Brain microvascular endothelial cell (primary cell): ENCODE measurements at regions not wholly inside any gene's neighbourhood (a gene's known extent, or its start where the extent isn't known, plus 50 kb on each side); places are given as distances from the start of the nearest gene placed in this dataset.

Source experiments
- DNase-seq: peaks from one replicate; pipeline ENCODE4 v3.0.0-alpha.2; 2020
- H3K27ac ChIP-seq: fragments of 250-450 bp; sonication (Bioruptor Pico); 2 replicates; pipeline ENCODE4 v1.5.1; 2020; ENCODE audit warnings: mild to moderate bottlenecking, moderate library complexity
- H3K27me3 ChIP-seq: fragments of 250-450 bp; sonication (Bioruptor Pico); replicated peaks from 2 replicates; pipeline ENCODE4 v1.5.1; 2020; ENCODE audit warnings: mild to moderate bottlenecking
- H3K36me3 ChIP-seq: fragments of 250-450 bp; sonication (Bioruptor Pico); replicated peaks from 2 replicates; pipeline ENCODE4 v1.5.1; 2020; ENCODE audit warnings: mild to moderate bottlenecking
- H3K4me3 ChIP-seq: 2 replicates; pipeline ENCODE4 v1.5.1; 2011; ENCODE audit warnings: low read depth, mild to moderate bottlenecking, control low read depth, low read length, moderate library complexity
- in situ Hi-C: cut with HindIII; loops from 2 replicates; pipeline ENCODE4 v1.10.0; 2017; ENCODE audit warnings: low sequenced_read_pairs, low pct_ligation_motif_present
- TF ChIP-seq, protein P1 (sequence below): IDR thresholded peaks from 2 replicates; pipeline ENCODE4 v1.5.1; 2011; ENCODE audit warnings: low read depth, mild to moderate bottlenecking, moderate library complexity, low read length, control low read depth, inconsistent platforms; ENCODE audit errors: missing control alignments

DNA sequence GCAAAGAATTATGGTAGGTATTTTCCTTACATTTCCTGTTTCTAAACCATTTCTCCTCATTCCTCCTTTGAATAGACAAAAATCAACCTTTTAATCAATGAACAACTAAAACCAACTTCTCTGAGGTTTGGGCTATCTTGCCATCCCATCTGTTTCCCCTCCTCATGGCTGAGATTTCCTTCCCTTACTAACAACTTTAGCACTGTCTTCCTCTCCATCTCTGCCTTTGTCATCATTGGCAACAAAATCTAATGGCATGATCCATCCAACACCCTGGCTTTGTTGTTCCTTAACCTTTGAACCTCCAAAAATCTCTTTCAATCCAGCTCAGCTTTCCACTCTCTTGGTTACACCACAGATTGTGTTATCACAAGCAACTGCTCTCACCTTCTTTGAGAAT, 95.3 kb upstream of the FAM136A start:
- Histone ChIP-seq H3K27me3 (no peaks in the 10 kb centered on the region), H3K36me3 (no peaks in the 10 kb centered on the region), H3K4me3 (no peak overlapping the region), H3K27ac (no peak overlapping the region)
- in situ Hi-C loops, result no loop called here
- no peak for DNase-seq
- TF ChIP-seq, protein P1, sequence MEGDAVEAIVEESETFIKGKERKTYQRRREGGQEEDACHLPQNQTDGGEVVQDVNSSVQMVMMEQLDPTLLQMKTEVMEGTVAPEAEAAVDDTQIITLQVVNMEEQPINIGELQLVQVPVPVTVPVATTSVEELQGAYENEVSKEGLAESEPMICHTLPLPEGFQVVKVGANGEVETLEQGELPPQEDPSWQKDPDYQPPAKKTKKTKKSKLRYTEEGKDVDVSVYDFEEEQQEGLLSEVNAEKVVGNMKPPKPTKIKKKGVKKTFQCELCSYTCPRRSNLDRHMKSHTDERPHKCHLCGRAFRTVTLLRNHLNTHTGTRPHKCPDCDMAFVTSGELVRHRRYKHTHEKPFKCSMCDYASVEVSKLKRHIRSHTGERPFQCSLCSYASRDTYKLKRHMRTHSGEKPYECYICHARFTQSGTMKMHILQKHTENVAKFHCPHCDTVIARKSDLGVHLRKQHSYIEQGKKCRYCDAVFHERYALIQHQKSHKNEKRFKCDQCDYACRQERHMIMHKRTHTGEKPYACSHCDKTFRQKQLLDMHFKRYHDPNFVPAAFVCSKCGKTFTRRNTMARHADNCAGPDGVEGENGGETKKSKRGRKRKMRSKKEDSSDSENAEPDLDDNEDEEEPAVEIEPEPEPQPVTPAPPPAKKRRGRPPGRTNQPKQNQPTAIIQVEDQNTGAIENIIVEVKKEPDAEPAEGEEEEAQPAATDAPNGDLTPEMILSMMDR, result no peak

DNA sequence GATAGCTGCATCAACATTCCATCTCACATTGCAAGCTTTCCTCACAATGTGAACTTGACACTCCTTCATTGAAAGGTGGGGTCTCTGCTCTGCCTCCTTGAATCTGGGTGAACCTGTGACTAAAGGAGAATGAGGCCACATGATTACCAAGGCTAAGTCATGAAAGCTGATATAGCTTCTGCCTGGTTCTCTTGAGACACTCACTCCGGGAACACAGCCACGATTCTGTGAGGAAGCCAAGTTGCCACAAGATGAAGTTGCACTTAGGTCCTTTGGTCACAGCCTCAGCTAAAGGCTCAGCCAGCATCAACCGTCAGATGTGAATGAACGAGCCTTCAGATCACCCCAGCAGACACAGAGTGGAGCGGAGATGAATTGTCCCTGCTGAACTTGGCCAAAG, 94.7 kb upstream of the FAM136A start:
- TF ChIP-seq, protein P1, result no peak
- no peaks in the 10 kb centered on the region for H3K36me3 ChIP-seq
- H3K27me3 ChIP-seq, result no peaks in the 10 kb centered on the region
- no peak for DNase-seq
- H3K27ac ChIP-seq, result no peak overlapping the region
- in situ Hi-C loops, result no loop called here
- no peak overlapping the region for H3K4me3 ChIP-seq

DNA sequence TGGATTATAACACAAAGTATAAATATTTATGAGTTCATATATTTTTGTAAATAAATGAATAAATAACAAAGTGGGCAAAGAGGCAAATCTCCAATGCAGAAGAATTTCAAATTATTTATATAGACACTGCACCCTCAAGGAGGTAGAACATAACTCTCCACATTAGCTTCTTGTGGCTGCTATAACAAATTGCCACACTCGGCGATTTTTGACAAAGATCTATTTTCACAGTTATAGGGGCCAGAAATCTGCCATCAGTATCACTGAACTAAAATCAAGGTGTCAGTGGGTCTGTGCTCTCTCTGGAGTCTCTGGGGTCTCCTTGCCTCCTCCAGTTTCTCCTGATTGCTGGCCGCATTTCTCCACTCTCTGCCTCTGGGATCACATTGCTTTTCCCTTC, 92.0 kb upstream of the FAM136A start:
- Histone ChIP-seq H3K4me3 (no peak overlapping the region), H3K27ac (no peak overlapping the region), H3K27me3 (no peaks in the 10 kb centered on the region), H3K36me3 (no peaks in the 10 kb centered on the region)
- in situ Hi-C loops, result no loop called here
- DNase-seq, result no peak
- TF ChIP-seq, protein P1, result no peak

GRCh38 chr2:70391988-70392387, 90.1 kb upstream of the FAM136A start:
- Histone ChIP-seq H3K36me3 (no peaks in the 10 kb centered on the region), H3K27me3 (no peaks in the 10 kb centered on the region), H3K27ac (no peak overlapping the region), H3K4me3 (no peak overlapping the region)
- TF ChIP-seq, protein P1, result no peak
- DNase-seq, result no peak
- in situ Hi-C loops, result no loop called here

DNA sequence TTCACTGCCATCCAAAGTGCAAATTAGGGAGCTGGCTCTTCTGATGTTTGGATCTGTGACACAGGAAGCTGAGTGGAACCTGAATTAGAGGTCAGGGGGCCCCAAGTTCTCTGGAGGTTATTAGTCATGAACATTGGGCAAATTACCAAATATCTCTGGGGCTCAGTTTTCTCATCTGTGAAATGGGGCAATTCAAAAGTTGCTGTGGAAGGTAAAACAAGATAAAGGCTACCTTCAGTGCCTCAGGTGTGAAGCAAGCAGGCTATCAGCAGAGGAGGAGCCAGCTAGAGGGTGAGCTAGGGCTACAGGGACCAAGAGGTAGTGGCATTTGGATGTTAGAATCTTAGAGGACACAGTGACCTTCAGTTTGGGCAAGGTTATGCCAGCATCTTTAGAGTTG, 89.4 kb upstream of the FAM136A start:
- Histone ChIP-seq H3K4me3 (no peak overlapping the region), H3K27ac (no peak overlapping the region), H3K27me3 (no peaks in the 10 kb centered on the region), H3K36me3 (no peaks in the 10 kb centered on the region)
- no peak for DNase-seq
- TF ChIP-seq, protein P1, result no peak
- in situ Hi-C loops, result no loop called here

DNA sequence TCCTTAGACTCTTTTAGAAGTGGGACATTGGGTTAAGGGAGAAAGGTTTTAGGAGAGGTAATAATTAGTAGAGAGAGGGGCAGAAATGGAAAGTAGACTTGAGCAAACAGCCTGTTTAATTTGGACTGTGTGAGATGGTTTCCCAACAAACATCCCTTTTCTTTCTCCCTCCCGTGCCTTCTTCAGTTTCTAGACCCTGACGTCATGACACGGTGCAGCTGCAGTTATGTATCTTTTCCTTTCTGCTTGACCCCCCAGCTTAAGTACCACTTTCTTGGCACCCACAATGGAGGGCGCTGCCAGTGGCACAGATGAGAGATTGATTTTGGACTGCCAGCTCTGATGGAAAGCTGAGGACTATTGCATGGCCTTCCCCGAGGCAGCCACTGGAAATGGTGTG, 86.9 kb upstream of the FAM136A start:
- no peak for DNase-seq
- H3K27ac ChIP-seq, result no peak overlapping the region
- in situ Hi-C loops, result no loop called here
- no peak overlapping the region for H3K4me3 ChIP-seq
- TF ChIP-seq, protein P1, result no peak
- no peaks in the 10 kb centered on the region for H3K36me3 ChIP-seq
- H3K27me3 ChIP-seq, result no peaks in the 10 kb centered on the region
